GM21619 (cell line): ENCODE measurements at regions not wholly inside any gene's neighbourhood (a gene's known extent, or its start where the extent isn't known, plus 50 kb on each side); places are given as distances from the start of the nearest gene placed in this dataset.

ENCODE experiments used
- ATAC-seq: cut with Tn5 transposase; IDR thresholded peaks from one replicate; pipeline ENCODE4 v1.9.1; 2021; ENCODE audit not compliant: unreplicated experiment

- no peak for ATAC-seq
These were observed 211.8 kb downstream of the SLC7A11 start for GRCh38 chr4:138030375-138030774.

DNA sequence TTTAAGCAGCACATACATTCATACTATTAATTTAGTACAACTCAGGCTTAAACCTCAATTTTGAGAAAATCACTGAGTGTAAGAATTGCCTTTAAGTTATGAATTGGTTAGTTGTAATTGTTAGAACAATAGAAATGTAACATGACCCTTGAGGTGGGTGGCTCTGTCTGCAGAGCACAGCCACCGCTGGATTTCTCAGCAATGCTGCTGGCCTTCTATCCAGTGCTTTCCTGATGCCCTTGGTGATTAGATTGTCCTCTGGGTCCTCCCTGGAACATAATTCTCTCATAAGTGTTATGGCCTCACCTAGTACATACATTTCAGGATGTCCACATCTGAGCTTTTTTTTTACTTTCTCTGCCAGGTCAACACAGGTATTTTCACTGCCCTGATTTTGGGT lies 213.2 kb downstream of the SLC7A11 start:
- ATAC-seq = no peak

DNA sequence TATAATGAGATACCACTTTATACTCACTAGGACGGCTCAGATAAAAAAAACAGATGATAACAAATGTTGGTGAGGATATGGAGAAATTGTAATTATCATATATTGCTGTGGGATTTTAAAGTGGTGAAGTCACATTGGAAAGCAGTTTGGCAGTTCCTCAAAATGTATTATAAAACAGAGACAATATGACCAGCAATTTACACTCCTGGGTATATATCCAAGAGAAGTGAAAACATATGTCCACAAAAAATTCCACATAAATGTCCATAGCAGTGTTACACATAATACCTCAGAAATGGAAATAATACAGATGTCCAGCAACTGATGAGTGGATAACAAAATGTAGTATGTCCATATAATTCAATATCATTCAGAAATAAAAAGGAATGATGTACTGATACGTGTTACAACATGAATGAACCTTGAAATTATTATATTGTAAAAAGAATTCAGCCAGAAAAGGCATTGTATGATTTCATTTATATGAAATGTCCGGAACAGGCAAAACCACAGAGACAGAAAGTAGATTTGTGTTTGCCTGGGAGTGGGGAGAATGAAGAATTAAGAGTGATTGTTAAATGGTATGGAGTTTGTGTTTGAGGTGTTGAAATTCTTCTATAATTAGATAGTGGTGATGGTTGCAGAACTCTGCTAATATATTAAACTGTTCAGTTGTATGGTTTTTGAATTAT lies 220.9 kb downstream of the SLC7A11 start:
- ATAC-seq = no peak

DNA sequence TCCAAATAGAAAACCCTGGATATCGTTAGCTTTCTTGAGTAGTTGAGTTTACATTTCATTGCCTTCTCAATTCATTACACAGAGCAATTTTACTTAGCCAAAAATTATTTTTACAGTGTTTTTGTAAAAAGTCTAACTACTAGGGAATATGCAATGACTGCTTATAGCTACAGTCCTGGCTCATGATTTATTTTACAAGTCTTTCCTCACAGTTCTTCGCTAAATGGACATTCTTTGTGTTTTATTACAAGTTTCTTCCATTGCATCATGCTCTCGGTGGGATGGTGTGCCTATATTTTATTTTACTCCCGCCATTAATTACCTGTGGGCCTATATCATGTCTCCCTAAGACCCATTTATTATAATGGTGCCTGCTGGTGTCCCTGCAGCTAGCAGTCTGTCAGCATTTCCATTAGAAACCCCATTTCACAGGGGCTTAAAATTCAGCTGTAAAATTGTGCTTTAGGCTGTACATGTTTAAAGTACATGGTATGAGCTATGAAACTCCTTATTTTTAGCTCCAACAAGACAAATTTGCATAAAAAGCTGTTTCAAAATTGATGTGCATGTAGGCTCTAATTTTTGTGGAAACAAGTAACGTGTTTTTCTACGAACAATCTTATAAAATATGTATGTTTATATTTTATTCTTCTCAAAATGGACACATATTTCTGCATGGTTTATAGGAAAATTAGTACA lies 227.4 kb downstream of the SLC7A11 start:
- no peak for ATAC-seq

DNA sequence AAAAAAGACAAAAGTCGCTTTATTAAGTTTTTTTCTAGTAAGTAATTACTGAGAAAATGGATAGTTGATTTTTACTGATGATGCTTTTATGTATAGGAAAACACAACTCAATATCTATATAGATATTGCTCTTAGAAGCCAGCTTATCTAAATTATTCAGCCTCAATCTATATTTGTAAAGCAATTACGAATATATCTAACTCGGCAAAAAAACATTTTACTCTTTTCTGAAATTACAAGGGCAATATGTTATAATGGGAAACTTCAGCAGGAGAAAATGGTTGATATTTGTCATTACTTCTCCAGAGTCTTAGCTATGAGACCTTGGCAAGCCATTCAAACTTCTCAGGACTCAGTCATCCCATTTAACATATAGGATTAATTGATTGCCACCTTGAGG lies 228.5 kb downstream of the SLC7A11 start:
- ATAC-seq = no peak

GRCh38 chr4:138010639-138011038 lies 231.5 kb downstream of the SLC7A11 start:
- ATAC-seq = peak; percentile 78

GRCh38 chr4:138007572-138007971 lies 234.6 kb downstream of the SLC7A11 start:
- ATAC-seq = no peak

- ATAC-seq = no peak
These were observed 236.7 kb downstream of the SLC7A11 start for GRCh38 chr4:138005486-138005885.

DNA sequence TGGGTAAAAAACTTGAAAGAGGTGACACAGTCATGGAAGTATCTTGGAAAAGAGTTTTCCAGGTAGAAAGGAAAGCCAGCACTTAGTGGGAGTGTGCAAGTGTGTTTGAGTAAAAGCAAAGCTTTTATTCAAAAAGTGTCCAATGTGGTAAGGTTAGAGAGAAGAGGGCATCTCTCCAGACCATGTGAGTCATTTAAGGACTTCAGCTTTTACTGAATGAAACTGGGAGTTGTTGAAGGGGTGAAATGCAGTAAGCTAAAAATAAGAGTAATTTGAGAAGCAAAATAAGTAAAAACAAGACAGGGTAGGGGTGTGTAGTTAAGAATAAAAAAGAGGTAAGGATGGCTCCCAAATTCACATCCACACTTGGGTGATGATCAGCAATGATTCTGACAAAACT lies 238.9 kb downstream of the SLC7A11 start:
- peak; percentile 98 for ATAC-seq

- no peak for ATAC-seq
These were observed 243.3 kb downstream of the SLC7A11 start for GRCh38 chr4:137998666-137999429.

DNA sequence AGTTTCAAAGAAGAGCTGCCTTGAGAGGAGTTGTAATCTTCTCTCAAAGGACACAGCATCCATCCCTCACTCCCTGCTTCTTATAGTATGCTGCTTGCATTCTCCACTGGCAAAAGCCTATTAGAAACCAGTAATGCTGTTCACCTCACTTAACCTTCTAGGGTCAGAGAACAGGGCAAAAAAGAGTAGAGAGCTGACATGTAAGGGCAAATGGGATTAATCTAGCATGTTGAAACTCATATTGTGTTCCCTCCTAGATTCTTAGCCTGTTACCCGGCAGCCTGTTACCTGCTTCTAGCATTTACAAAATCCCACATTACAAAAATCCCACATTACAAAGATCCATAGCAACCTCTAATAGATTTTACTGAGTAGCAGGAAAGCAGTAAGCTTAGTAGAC lies 244.7 kb downstream of the SLC7A11 start:
- no peak for ATAC-seq

- no peak for ATAC-seq
These were observed 247.3 kb downstream of the SLC7A11 start for GRCh38 chr4:137994853-137995252.

- no peak for ATAC-seq
These were observed 248.9 kb downstream of the SLC7A11 start for GRCh38 chr4:137993232-137993631.

- no peak for ATAC-seq
These were observed 260.9 kb downstream of the SLC7A11 start for GRCh38 chr4:137981277-137981676.

GRCh38 chr4:137980641-137981040 lies 261.5 kb downstream of the SLC7A11 start:
- no peak for ATAC-seq

DNA sequence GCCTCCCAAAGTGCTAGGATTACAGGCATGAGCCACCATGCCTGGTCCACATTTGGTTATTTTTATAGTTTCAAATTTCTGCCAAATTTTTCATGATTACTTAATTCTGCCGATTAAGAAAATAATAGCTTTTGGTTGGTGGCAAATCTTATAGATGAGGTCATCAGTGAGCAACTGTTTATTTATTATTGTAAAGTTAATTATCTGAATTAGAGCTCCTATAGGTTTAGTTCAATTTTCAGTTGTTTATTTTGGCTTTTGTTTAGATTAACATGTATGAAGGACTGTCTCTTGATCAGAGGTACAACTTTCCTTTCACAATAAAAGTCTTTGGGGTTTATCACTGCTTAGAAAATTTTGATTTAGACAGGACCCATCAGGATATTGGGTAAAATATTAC lies 262.2 kb downstream of the SLC7A11 start:
- ATAC-seq = no peak

- ATAC-seq = no peak
These were observed 273.0 kb downstream of the SLC7A11 start for GRCh38 chr4:137968956-137969678.

DNA sequence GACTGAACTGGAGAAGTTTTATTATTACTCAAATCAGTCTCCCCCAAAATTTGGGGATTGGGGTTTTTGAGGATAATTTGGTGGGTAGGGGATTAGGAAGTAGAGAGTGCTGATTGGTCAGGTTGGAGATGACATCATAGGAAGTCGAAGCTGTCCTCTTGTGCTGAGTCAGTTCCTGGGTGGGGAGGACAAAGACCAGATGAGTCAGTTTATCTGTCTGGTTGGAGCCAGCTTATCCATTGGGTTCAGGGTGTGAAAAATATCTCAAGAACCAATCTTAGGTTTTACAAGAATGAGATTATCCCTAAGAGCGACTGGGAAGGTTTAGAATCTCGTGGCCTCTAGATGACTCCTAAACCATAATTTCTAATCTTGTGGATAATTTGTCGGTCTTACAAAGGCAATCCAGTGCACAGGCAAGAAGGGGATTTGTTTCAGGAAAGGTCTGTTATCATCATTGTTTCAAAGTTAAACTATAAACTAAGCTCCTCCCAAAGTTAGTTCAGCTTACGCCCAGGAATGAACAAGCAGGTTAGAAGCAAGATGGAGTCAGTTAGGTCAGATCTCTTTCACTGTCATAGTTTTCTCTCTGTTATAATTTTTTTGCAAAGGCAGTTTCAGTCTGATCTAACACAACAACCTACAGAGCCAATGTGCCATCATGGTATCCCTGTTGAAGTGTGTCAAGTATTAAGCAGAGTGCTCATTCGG lies 274.5 kb downstream of the SLC7A11 start:
- ATAC-seq = no peak

DNA sequence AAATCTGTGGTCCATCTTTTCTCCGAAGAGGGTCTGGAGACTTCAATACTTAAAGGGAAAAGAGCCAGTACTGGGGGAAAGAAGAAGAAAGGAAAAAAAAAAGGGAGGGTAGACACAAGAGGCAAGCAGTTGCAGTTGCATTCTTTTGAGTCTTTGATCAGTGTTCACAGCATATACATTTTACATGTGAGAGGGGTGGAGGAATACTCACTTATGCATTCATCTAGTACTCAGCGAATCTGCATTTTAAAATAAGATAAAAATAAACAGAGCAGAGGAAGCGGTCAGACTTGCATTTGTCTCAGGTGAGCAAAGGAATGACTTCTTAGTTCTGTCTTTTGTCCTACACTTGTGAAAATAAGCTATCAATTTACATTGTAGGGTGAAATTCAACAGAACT lies 275.6 kb downstream of the SLC7A11 start:
- no peak for ATAC-seq

GRCh38 chr4:137961051-137961438 lies 281.1 kb downstream of the SLC7A11 start:
- no peak for ATAC-seq
